ENCODE measurements at regions not wholly inside any gene's neighbourhood (a gene's known extent, or its start where the extent isn't known, plus 50 kb on each side); places are given as distances from the start of the nearest gene placed in this dataset.

DNA sequence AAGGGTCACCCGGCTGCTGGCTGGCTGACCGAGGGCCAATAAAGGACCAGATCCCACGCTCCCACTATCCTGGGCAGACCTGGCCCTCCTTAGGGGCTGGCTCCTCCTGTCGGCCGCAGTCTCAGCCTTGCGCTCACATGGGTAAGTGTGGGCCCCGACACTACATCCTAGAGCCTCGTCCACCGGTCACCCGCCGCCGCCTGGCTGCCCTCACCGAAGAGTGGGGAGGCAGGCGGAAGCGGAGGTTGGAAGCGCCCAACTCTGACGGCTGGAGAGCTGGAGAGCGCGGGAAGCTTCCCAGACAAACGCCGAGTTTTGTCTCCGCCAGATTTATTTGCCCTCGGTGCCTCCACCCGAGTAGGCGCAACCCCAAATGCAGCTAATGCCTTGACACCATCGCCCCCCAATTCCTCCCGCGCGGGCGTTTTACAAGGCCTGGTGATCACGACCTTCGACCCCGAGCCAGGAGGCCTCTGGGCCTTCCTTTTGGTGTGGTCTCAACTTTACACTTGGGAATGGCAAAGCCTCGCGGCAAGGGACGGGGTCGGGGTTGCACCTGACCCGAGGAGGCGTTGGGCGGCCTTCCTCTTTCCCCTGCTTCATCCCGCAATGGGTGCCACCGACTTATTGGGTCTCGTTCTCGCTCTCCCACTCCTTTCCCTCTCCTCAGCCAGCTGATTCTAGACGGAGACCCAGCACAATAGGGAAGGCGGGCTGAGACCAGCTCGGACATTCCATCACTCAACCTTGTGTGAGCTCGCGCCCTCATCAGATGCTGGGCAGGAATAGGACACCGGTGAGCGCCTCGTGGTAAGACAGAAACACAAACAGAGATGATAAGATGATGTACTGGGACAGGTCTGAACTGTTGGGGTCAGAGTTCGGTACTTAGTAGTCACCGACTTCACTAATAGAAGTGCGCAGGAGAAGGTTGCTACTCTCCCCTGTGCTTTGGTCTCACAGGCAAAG is 78.3 kb upstream of the ANO4 start:
- ChIA-PET CTCF (interaction anchor here (0.8 to 1.6 kb wide), 4 partner anchors 17 to 44 kb away, joined by 3 to 7 read pairs (median 4); no protein-coding TSS in a partner anchor), POLR2A (interaction anchor here (0.6 kb wide), 1 partner anchor 46 kb away, joined by 3 read pairs; no protein-coding TSS in a partner anchor)
- H3K4me3 Mint-ChIP-seq (ENCODE audit: unreplicated experiment): no peak overlapping the region
- intact Hi-C loops (cut with micrococcal nuclease): no loop called here
- TF ChIP-seq, protein P1, sequence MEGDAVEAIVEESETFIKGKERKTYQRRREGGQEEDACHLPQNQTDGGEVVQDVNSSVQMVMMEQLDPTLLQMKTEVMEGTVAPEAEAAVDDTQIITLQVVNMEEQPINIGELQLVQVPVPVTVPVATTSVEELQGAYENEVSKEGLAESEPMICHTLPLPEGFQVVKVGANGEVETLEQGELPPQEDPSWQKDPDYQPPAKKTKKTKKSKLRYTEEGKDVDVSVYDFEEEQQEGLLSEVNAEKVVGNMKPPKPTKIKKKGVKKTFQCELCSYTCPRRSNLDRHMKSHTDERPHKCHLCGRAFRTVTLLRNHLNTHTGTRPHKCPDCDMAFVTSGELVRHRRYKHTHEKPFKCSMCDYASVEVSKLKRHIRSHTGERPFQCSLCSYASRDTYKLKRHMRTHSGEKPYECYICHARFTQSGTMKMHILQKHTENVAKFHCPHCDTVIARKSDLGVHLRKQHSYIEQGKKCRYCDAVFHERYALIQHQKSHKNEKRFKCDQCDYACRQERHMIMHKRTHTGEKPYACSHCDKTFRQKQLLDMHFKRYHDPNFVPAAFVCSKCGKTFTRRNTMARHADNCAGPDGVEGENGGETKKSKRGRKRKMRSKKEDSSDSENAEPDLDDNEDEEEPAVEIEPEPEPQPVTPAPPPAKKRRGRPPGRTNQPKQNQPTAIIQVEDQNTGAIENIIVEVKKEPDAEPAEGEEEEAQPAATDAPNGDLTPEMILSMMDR (IDR thresholded peaks at IDR 0.05; ENCODE audit: unreplicated experiment): no peak
- no peaks in the 10 kb centered on the region for H3K9me3 Mint-ChIP-seq (ENCODE audit: unreplicated experiment)
- H3K36me3 Mint-ChIP-seq (ENCODE audit: insufficient read depth, unreplicated experiment): no peaks in the 10 kb centered on the region
- H3K4me1 Mint-ChIP-seq (ENCODE audit: insufficient read depth, unreplicated experiment): no peaks in the 10 kb centered on the region
- H3K27ac Mint-ChIP-seq (ENCODE audit: low read depth, unreplicated experiment): no peak overlapping the region
- BruUV-seq (replicated peaks): no TSS peak
- no peak for DNase-seq (ENCODE audit: unreplicated experiment)
- H3K27me3 Mint-ChIP-seq (ENCODE audit: insufficient read depth, unreplicated experiment): no peaks in the 10 kb centered on the region

DNA sequence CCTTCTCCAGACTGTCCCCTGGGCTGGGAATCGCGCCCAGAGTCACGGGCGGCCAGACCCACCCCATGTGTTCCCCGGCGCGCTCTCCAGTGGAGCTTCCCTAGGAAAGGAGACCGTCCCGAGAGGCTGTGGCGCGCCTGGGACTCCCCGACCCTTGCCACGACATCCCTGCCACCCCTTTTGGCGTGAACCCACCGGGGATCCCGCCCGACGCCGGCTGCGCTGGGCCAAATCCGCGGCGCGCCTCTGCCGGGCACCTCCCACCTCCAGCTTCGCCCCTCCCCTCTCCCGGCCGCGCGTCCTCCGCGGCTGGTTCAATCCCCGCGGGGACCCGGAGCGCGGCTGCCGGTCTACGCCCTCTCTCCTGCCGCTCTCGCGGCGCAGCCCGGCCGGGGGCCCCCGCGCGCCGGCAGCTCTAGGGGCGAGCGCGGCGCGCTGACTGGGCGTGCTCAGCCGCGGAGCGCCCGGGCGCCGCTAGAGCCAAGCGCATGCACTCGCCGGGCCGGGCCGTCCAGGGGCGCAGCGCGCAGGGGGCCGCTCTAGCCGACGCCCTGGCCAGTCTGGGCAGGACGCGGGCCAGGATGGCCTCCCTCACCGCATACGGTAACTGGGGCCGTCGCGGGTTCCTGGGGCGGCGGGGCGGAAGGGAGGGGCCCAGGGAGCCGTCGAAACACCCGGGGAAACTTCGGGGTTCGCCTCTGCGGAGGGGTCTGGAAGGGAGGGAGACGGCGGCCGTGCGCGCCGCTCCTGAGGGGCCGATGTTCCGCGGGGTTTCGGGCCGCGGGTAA is 77.4 kb upstream of the ANO4 start:
- DNase-seq (ENCODE audit: unreplicated experiment): no peak

DNA sequence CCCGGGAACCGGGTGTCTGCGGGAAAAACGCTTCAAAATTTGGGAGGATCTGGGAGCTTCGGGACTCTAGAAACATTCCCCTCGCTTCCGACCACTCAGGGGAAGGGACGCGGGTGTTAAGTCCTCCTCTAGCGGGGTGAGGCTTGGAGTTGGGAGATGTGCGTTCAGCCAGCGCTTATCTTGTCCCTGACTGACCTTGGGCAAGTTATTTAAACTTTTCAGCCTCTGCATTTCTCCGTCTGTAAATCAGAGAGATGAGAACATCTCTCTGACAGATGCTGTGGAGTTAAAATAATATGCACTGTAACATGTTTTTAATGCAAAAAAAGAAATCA is 76.9 kb upstream of the ANO4 start:
- no peaks in the 10 kb centered on the region for H3K9me3 Mint-ChIP-seq (ENCODE audit: unreplicated experiment)
- no TSS peak for BruUV-seq (replicated peaks)
- no peak overlapping the region for H3K4me3 Mint-ChIP-seq (ENCODE audit: unreplicated experiment)
- DNase-seq (ENCODE audit: unreplicated experiment): no peak
- H3K27ac Mint-ChIP-seq (ENCODE audit: low read depth, unreplicated experiment): no peak overlapping the region
- no peaks in the 10 kb centered on the region for H3K27me3 Mint-ChIP-seq (ENCODE audit: insufficient read depth, unreplicated experiment)
- H3K36me3 Mint-ChIP-seq (ENCODE audit: insufficient read depth, unreplicated experiment): no peaks in the 10 kb centered on the region
- ChIA-PET POLR2A (no interaction called here), CTCF (interaction anchor here (0.5 to 1.6 kb wide), 2 partner anchors 16 kb away, joined by 3 to 4 read pairs; no protein-coding TSS in a partner anchor)
- no peaks in the 10 kb centered on the region for H3K4me1 Mint-ChIP-seq (ENCODE audit: insufficient read depth, unreplicated experiment)
- TF ChIP-seq, protein P1 (IDR thresholded peaks at IDR 0.05; ENCODE audit: unreplicated experiment): no peak
- intact Hi-C loops (cut with micrococcal nuclease): no loop called here

More for the DNA sequence above, 77.4 kb upstream of the ANO4 start:
- CTCF ChIA-PET: interaction anchor here (1.5 to 1.6 kb wide), 2 partner anchors 17 to 45 kb away, joined by 3 to 7 read pairs; no protein-coding TSS in a partner anchor
- H3K27me3 Mint-ChIP-seq (ENCODE audit: insufficient read depth, unreplicated experiment): no peaks in the 10 kb centered on the region
- intact Hi-C loops (cut with micrococcal nuclease): no loop called here
- no peaks in the 10 kb centered on the region for H3K4me1 Mint-ChIP-seq (ENCODE audit: insufficient read depth, unreplicated experiment)
- POLR2A ChIA-PET: no interaction called here
- TF ChIP-seq, protein P1 (IDR thresholded peaks at IDR 0.05; ENCODE audit: unreplicated experiment): no peak
- no peaks in the 10 kb centered on the region for H3K9me3 Mint-ChIP-seq (ENCODE audit: unreplicated experiment)
- H3K36me3 Mint-ChIP-seq (ENCODE audit: insufficient read depth, unreplicated experiment): no peaks in the 10 kb centered on the region
- no peak overlapping the region for H3K4me3 Mint-ChIP-seq (ENCODE audit: unreplicated experiment)
- no TSS peak for BruUV-seq (replicated peaks)
- H3K27ac Mint-ChIP-seq (ENCODE audit: low read depth, unreplicated experiment): no peak overlapping the region

DNA sequence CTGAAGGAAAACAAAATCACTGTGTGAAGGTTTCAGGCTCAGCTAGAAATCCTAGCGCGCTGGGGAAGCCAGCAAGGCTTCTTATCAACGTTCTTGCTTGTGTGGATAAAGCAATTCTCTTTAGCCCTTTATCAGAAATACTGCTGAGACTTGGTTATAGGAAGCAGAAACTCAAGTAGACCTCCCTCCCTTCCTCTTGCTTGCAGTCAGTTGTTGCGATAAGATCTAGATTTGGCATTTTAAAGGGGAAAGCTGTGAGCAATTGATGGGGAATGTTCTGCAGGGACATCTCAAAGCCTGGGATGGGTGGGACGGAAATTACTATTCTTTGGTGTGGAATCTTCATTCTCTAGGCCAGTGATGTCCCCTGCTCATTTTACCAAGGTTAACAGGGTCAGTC is 76.4 kb upstream of the ANO4 start:
- intact Hi-C loops (cut with micrococcal nuclease): no loop called here
- Mint-ChIP-seq H3K9me3 (ENCODE audit: unreplicated experiment) (no peaks in the 10 kb centered on the region), H3K36me3 (ENCODE audit: insufficient read depth, unreplicated experiment) (no peaks in the 10 kb centered on the region), H3K27me3 (ENCODE audit: insufficient read depth, unreplicated experiment) (no peaks in the 10 kb centered on the region), H3K4me1 (ENCODE audit: insufficient read depth, unreplicated experiment) (no peaks in the 10 kb centered on the region), H3K4me3 (ENCODE audit: unreplicated experiment) (no peak overlapping the region), H3K27ac (ENCODE audit: low read depth, unreplicated experiment) (no peak overlapping the region)
- POLR2A ChIA-PET: no interaction called here
- DNase-seq (ENCODE audit: unreplicated experiment): no peak
- CTCF ChIA-PET: interaction anchor here (0.5 to 1.6 kb wide), 2 partner anchors 16 kb away, joined by 3 to 4 read pairs; no protein-coding TSS in a partner anchor
- TF ChIP-seq, protein P1 (IDR thresholded peaks at IDR 0.05; ENCODE audit: unreplicated experiment): no peak
- BruUV-seq (replicated peaks): no TSS peak
